ENCODE measurements at regions not wholly inside any gene's neighbourhood (a gene's known extent, or its start where the extent isn't known, plus 50 kb on each side); places are given as distances from the start of the nearest gene placed in this dataset.

DNA sequence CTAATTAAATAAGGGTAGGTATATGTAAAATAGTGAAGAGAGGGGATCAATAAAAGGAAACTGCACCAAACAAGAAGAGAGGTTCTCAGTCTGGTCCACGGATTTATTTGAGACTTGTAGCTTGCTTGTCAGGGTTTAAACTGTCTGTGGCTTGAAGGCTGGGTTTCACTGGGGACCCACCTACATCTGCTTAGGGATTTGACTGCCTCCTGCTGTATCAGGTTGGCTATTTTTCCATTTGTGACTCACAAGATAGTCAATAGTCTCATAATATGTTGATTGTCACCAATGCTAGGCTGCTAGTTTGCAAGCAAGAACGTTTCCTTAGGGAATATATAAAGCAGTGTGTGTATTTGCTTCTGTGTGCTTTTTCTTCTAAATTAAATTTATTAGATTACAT, 1950.7 kb upstream of the IGFBP7 start:
- DNase-seq, result no peak
- no peak overlapping the region for H3K4me3 ChIP-seq
- no peaks in the 10 kb centered on the region for H3K4me1 ChIP-seq (replicated peaks in 1 of 2)
- 51 to 59% (median 56%) methylated on average over 2 of the region's 2 CpGs for WGBS, 4 donors
- H3K27ac ChIP-seq, result no peak overlapping the region
- no peak for TF ChIP-seq POLR2A (IDR thresholded peaks at IDR 0.05)
- TF ChIP-seq, protein P1, sequence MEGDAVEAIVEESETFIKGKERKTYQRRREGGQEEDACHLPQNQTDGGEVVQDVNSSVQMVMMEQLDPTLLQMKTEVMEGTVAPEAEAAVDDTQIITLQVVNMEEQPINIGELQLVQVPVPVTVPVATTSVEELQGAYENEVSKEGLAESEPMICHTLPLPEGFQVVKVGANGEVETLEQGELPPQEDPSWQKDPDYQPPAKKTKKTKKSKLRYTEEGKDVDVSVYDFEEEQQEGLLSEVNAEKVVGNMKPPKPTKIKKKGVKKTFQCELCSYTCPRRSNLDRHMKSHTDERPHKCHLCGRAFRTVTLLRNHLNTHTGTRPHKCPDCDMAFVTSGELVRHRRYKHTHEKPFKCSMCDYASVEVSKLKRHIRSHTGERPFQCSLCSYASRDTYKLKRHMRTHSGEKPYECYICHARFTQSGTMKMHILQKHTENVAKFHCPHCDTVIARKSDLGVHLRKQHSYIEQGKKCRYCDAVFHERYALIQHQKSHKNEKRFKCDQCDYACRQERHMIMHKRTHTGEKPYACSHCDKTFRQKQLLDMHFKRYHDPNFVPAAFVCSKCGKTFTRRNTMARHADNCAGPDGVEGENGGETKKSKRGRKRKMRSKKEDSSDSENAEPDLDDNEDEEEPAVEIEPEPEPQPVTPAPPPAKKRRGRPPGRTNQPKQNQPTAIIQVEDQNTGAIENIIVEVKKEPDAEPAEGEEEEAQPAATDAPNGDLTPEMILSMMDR (IDR thresholded peaks at IDR 0.05), result no peak
- H3K9me3 ChIP-seq (replicated peaks in 1 of 3), result no peaks in the 10 kb centered on the region
- H3K27me3 ChIP-seq, result no peaks in the 10 kb centered on the region
- H3K36me3 ChIP-seq (replicated peaks in 1 of 2), result no peaks in the 10 kb centered on the region
- intact Hi-C loops (cut with DNase I), result no loop called here

DNA sequence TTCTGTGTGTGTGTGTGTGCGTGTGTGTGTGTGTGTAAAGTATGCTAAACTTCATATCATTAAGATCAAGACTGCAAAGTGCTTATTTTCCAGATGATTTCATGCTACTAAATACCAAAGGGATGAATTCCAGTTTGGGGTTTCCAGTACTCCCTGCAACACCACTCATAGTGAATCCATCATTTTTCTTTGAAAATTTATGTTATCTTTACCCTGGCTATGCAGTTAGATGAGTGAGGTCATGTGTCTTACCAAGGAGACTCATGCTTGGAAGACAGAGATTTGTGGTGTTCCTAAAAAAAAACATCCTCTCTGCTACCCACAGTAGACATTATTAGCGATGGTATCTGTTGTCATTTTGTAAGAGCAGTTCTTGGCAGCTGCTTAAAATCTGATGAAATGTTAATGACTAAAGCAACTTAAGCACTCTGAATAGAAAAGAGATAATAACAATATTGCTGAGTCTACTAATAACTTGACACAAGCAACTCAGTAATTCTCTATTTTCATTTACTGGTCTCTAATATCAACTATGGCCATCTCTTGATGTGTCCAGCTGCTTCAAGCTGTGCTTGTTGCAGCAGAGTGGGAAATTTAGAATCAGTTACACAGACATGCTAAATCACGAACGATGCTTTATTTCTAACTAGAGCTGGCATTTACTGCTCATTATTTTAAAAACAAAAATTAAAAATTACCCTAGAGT, 1953.0 kb upstream of the IGFBP7 start:
- Histone ChIP-seq H3K4me3 (no peak overlapping the region), H3K27ac (no peak overlapping the region), H3K36me3 (replicated peaks in 1 of 2) (no peaks in the 10 kb centered on the region), H3K27me3 (no peaks in the 10 kb centered on the region), H3K9me3 (replicated peaks in 1 of 3) (no peaks in the 10 kb centered on the region), H3K4me1 (replicated peaks in 1 of 2) (no peaks in the 10 kb centered on the region)
- no peak for TF ChIP-seq POLR2A (IDR thresholded peaks at IDR 0.05)
- intact Hi-C loops (cut with DNase I), result no loop called here
- DNase-seq, result no peak
- 63 to 72% (median 68%) methylated on average over 4 of the region's 4 CpGs for WGBS, 4 donors

DNA sequence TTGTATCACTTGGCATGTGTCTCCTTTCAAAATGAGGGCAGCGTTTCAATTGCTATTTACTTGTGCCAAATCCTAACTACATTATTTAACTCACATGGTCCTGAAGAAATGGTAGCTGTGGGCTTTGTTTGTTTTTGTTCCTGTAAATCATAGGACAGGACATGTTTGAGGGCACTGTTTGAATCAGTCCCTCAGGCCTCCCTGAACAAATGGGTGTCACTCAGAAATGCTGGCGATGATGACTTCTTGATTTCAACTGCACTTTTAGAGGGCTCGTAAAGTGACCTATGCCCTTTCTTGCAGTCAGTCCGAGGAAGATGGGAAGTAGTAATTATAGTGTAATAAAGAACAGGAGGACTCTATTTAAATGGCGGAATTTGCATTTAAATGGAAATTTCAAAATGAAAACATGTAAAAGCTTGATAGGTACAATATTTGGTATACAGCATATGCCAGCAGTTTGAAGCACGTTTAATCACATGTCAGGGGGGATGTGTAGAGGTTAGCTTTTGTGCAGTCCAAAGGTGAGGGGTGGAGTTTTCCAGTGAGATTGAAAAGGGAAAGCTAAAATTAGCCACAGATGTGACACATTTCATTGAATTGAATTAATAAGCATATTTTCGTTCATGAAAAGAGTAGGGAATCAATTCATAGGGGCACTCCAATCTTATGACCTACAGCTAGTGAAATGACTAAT, 1958.7 kb upstream of the IGFBP7 start:
- intact Hi-C loops (cut with DNase I), result no loop called here
- H3K4me3 ChIP-seq, result no peak overlapping the region
- DNase-seq, result no peak
- H3K27ac ChIP-seq, result no peak overlapping the region
- H3K4me1 ChIP-seq (replicated peaks in 1 of 2), result no peaks in the 10 kb centered on the region
- no peaks in the 10 kb centered on the region for H3K9me3 ChIP-seq (replicated peaks in 1 of 3)
- H3K36me3 ChIP-seq (replicated peaks in 1 of 2), result no peaks in the 10 kb centered on the region
- TF ChIP-seq POLR2A (IDR thresholded peaks at IDR 0.05), result no peak
- TF ChIP-seq, protein P1 (IDR thresholded peaks at IDR 0.05), result no peak
- H3K27me3 ChIP-seq, result no peaks in the 10 kb centered on the region
- WGBS, 4 donors, result 35 to 49% (median 39%) methylated on average over 7 of the region's 7 CpGs

DNA sequence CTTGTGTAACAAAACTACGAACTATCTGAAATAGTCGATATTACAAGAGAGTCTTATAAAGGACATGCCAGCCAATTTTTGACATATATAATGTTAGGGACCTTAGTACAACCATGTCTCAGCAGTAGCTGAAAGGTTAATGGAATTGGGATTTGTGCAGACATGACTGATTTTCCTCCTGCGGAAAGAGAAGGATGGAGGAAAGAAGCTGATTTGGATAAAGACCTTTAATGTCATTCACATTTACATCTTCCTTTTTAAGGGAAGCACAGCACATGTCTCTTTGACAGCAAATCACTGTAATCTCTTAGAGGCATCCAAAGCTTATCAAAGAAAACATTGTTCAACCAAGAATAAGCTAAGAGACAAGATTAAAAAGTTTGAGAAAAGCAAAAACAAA, 1976.2 kb upstream of the IGFBP7 start:
- intact Hi-C loops (cut with DNase I), result no loop called here
- 40 to 71% (median 62%) methylated on average over 3 of the region's 3 CpGs for WGBS, 4 donors
- Histone ChIP-seq H3K27me3 (no peaks in the 10 kb centered on the region), H3K27ac (no peak overlapping the region), H3K4me3 (no peak overlapping the region), H3K9me3 (replicated peaks in 1 of 3) (no peaks in the 10 kb centered on the region), H3K36me3 (replicated peaks in 1 of 2) (no peaks in the 10 kb centered on the region), H3K4me1 (replicated peaks in 1 of 2) (no peaks in the 10 kb centered on the region)
- DNase-seq, result no peak
- TF ChIP-seq POLR2A (IDR thresholded peaks at IDR 0.05), result no peak
- TF ChIP-seq, protein P1 (IDR thresholded peaks at IDR 0.05), result no peak
